HepG2 (cell line): ENCODE measurements at regions not wholly inside any gene's neighbourhood (a gene's known extent, or its start where the extent isn't known, plus 50 kb on each side); places are given as distances from the start of the nearest gene placed in this dataset.

Source experiments
- ATAC-seq: fragments of 200-7000 bp; cut with Tn5 transposase; 3 replicates; pipeline ENCODE4 v1.9.1; 2020; ENCODE audit warnings: mild to moderate bottlenecking, moderate library complexity
- BruUV-seq: library from RNA; stranded (reverse); fragments of 400-500 nt; replicated peaks from 2 replicates; lab custom pipeline; 2021; lab: Mats Ljungman, UMichigan
- CTCF ChIA-PET: fragments of 300-600 bp; formaldehyde crosslinking; extraction: SDS; loops from one replicate; lab custom pipeline; 2021; ENCODE audit warnings: low total read pairs, inconsistent platforms, low intra/inter-chr PET ratio; lab: Yijun Ruan, JAX
- POLR2A ChIA-PET: fragments of 350-600 bp; sonication (Branson Sonifier 250); formaldehyde crosslinking; loops from one replicate; lab custom pipeline; 2020; ENCODE audit warnings: antibody characterized with exemption, inconsistent platforms; lab: Yijun Ruan, JAX
- DNase-seq: peaks from one replicate; pipeline ENCODE4 v3.0.0-alpha.2; 2015; ENCODE audit warnings: low spot score
- FAIRE-seq: peaks from 3 replicates; lab custom pipeline; 2011; peaks lifted over from hg19 to GRCh38; lab: Jason Lieb, UNC
- H2AFZ ChIP-seq: one replicate; pipeline ENCODE4 v1.6.1; 2011; ENCODE audit warnings: low read length, inconsistent platforms
- H3K27ac ChIP-seq: fragments of 300-600 bp; 3 replicates; pipeline ENCODE4 v1.8.0; 2011; ENCODE audit warnings: mixed run types, mild to moderate bottlenecking, mixed read lengths, low read length, inconsistent platforms; ENCODE audit not compliant: insufficient read depth; ENCODE audit errors: extremely low read length
- H3K27me3 ChIP-seq, 2 experiments: fragments of 200-600 bp in 1 of 2; 2 replicates in 1 of 2; 3 replicates in 1 of 2; pipeline versions ENCODE4 v1.6.0 to v1.8.0; 2011; ENCODE audit warnings: low read length in 2 of 2, mild to moderate bottlenecking in 2 of 2, moderate library complexity in 2 of 2, inconsistent platforms in 1 of 2; ENCODE audit not compliant: insufficient read depth in 2 of 2, control insufficient read depth in 1 of 2
- H3K36me3 ChIP-seq, 2 experiments: fragments of 200-600 bp in 1 of 2; replicated peaks in 1 of 2; 2 replicates in 1 of 2; 3 replicates in 1 of 2; pipeline versions ENCODE4 v1.5.1 to v1.8.0; 2011; ENCODE audit warnings: low read length in 2 of 2, inconsistent platforms in 1 of 2; ENCODE audit not compliant: insufficient read depth in 2 of 2, control insufficient read depth in 1 of 2
- H3K4me1 ChIP-seq: 2 replicates; pipeline ENCODE4 v1.5.1; 2012; ENCODE audit warnings: low read length, inconsistent platforms; ENCODE audit not compliant: insufficient read depth
- H3K4me2 ChIP-seq: 2 replicates; pipeline ENCODE4 v1.6.0; 2011; ENCODE audit warnings: low read depth, low read length, inconsistent platforms
- H3K4me3 ChIP-seq, 3 experiments: fragments of 200-600 bp in 1 of 3; sonication (generic), shearing (Covaris generic) in 1 of 3; replicated peaks in 1 of 3; 2 replicates each; pipeline ENCODE4 v1.5.1; 2011 to 2016; ENCODE audit warnings: low read length in 3 of 3, inconsistent platforms in 2 of 3, low read depth in 2 of 3, mild to moderate bottlenecking in 2 of 3, control low read depth in 1 of 3, mixed read lengths in 1 of 3; ENCODE audit not compliant: insufficient read depth in 1 of 3
- H3K79me2 ChIP-seq: one replicate; pipeline ENCODE4 v1.6.1; 2011; ENCODE audit warnings: low read length, inconsistent platforms; ENCODE audit not compliant: insufficient read depth
- H3K9ac ChIP-seq: 2 replicates; pipeline ENCODE4 v1.6.0; 2011; ENCODE audit warnings: mild to moderate bottlenecking, low read depth, low read length, inconsistent platforms; ENCODE audit not compliant: insufficient read depth
- H3K9me3 ChIP-seq: 2 replicates; pipeline ENCODE4 v1.5.1; 2012; ENCODE audit warnings: mild to moderate bottlenecking, low read length
- H4K20me1 ChIP-seq: 2 replicates; pipeline ENCODE4 v1.6.0; 2011; ENCODE audit warnings: inconsistent platforms, mild to moderate bottlenecking, low read length, moderate library complexity; ENCODE audit not compliant: insufficient read depth
- ARID4A ChIP-seq: sonication (generic); formaldehyde crosslinking; IDR thresholded peaks from 2 replicates; pipeline ENCODE4 v1.5.0; 2020; ENCODE audit warnings: mild to moderate bottlenecking, missing genetic modification reagents, borderline replicate concordance
- ZBTB1 ChIP-seq: sonication (generic); formaldehyde crosslinking; IDR thresholded peaks from 2 replicates; pipeline ENCODE4 v1.4.0; 2020; ENCODE audit warnings: missing genetic modification reagents, borderline replicate concordance
- ZFP37 ChIP-seq: sonication (generic); formaldehyde crosslinking; IDR thresholded peaks from 2 replicates; pipeline ENCODE4 v1.4.0; 2020; ENCODE audit warnings: missing genetic modification reagents, borderline replicate concordance
- whole genome bisulfite sequencing: methylation state at CpG from one replicate; pipeline ENCODE4 v1.1.6; 2017; ENCODE audit warnings: low lambda C conversion rate; 5-methylcytosine and 5-hydroxymethylcytosine counted together
- in situ Hi-C: cut with HindIII; loops from 2 replicates; pipeline ENCODE4 v1.10.0; 2017; ENCODE audit warnings: low pct_unique_long_range_greater_than_20kb; ENCODE audit not compliant: extremely low pct_ligation_motif_present
- intact Hi-C: fragments of 100-400 bp; cut with micrococcal nuclease; formaldehyde crosslinking; loops from one replicate; pipeline ENCODE4 v1.10.0; 2022; ENCODE audit not compliant: unreplicated experiment

- TF ChIP-seq ARID4A (no peak), ZBTB1 (CRISPR knock-in tag) (no peak)
These were observed 180.7 kb downstream of the PAH start (continued) for GRCh38 chr12:102736328-102736727.

GRCh38 chr12:102735104-102735503, 181.9 kb downstream of the PAH start:
- in situ Hi-C loops, result no loop called here
- DNase-seq (no peak), FAIRE-seq (no peak), ATAC-seq (no peak)
- H3K4me3 ChIP-seq, result no peak overlapping the region
- H3K4me1 ChIP-seq, result no peaks in the 10 kb centered on the region
- no peak overlapping the region for H3K9ac ChIP-seq
- H2AFZ ChIP-seq, result no peak overlapping the region
- H3K79me2 ChIP-seq, result no peaks in the 10 kb centered on the region
- intact Hi-C loops, result no loop called here
- H3K27me3 ChIP-seq, result no peaks in the 10 kb centered on the region; a peak in 1 of 5 replicates
- TF ChIP-seq ZFP37, result no peak
- CTCF ChIA-PET, result no interaction called here
- POLR2A ChIA-PET, result no interaction called here
- no peak overlapping the region for H3K4me2 ChIP-seq
- no peaks in the 10 kb centered on the region for H3K9me3 ChIP-seq
- H3K36me3 ChIP-seq, result no peaks in the 10 kb centered on the region
- WGBS, result 5% methylated on average over 3 of the region's 3 CpGs
- H3K27ac ChIP-seq, result no peak overlapping the region
- H4K20me1 ChIP-seq, result no peaks in the 10 kb centered on the region
- no TSS peak for BruUV-seq
